HG03354 (cell line): ENCODE measurements at regions not wholly inside any gene's neighbourhood (a gene's known extent, or its start where the extent isn't known, plus 50 kb on each side); places are given as distances from the start of the nearest gene placed in this dataset.

ENCODE experiments used
- ATAC-seq: cut with Tn5 transposase; IDR thresholded peaks from one replicate; pipeline ENCODE4 v1.9.1; 2021; ENCODE audit warnings: mild to moderate bottlenecking; ENCODE audit not compliant: unreplicated experiment, poor library complexity, severe bottlenecking

DNA sequence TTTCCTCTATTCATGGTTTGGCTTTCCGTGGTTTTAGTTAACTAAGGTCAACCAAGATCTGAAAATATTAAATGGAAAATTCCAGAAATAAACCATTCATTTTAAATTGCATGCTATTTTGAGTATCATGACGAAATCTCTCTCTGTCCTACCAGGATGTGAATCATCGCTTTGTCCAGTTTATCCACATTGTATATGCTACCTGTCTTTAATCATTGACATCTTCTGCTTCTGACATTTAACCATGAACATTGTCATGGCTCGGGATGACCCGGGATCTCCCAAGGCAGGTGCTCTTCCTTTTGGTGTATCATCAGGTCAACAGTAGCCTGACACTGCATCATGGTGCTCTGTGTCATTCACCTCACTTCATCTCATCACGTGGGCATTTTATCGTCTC, 125.5 kb upstream of the HNRNPU start:
- ATAC-seq, result no peak

DNA sequence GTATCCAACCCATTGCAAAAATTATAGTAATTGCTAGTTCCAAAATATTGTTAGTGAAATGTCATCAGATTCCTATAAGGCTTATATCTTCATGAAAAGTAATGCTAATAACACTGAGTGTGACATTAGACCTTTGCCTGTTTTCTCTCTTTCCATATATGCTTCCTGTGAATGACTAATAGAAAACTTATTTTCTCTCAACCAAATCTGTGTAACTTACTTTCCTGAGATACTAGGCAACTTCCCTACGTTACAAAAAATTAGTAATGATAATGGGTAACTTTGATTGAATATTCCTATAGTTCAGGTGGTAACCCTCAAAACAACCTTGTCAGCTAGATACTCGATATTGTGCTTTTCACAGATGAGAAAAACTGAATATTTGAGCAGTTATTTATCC, 124.2 kb upstream of the HNRNPU start:
- ATAC-seq, result no peak

DNA sequence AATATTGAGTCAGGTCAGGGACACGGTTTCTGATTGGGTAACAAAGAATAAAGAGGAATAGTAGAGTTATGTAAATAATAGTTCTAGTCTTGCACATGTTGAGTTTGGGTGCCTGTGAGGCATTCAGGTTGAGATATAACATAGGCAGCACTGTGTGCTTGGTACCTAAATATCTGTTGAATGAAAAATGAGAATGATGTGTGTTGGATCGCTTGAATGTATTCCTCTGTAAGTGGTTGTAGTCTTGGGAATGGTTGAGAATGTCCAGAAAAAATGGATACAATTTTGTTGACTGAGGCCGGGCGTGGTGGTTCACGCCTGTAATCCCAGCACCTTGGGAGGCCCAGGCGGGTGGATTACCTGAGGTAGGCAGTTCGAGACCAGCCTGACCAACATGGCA, 116.3 kb upstream of the HNRNPU start:
- no peak for ATAC-seq

DNA sequence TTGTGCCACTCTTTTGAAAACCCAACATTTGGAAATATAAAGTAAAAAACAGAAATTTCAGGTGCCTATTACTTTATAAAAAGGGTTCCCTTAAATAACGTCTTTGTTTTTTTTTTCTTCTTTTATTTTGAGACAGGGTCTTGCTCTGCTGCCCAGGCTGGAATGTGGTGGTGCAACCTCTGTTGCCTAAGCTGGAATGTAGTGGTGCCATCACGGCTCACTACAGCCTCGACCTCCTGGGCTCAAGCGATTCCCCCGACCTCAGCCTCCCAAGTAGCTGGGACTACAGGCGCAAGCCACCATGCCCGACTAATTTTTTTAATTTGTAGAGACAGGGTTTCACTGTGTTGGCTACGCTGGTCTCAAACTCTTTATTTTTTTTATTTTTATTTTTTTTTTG, 110.2 kb upstream of the HNRNPU start:
- no peak for ATAC-seq

DNA sequence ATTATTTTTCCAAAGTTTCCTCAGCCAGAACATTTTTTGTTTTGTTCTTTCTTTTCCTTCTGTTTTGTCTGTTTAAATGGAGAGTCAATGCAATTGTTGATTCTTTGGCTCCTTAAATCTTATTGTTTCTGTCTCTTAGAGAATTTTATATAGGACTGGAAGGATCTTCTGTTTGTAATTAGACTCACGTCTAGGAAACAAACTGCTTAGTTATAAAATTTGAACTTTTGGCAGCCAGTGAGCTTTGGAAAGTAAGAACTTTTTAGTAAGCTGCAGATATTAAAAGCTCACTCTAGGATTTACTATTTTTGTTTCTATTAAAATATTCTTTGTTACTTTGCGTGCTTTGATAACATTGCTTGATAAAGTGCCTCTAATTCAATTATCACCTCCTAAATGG, 109.8 kb upstream of the HNRNPU start:
- ATAC-seq, result no peak

DNA sequence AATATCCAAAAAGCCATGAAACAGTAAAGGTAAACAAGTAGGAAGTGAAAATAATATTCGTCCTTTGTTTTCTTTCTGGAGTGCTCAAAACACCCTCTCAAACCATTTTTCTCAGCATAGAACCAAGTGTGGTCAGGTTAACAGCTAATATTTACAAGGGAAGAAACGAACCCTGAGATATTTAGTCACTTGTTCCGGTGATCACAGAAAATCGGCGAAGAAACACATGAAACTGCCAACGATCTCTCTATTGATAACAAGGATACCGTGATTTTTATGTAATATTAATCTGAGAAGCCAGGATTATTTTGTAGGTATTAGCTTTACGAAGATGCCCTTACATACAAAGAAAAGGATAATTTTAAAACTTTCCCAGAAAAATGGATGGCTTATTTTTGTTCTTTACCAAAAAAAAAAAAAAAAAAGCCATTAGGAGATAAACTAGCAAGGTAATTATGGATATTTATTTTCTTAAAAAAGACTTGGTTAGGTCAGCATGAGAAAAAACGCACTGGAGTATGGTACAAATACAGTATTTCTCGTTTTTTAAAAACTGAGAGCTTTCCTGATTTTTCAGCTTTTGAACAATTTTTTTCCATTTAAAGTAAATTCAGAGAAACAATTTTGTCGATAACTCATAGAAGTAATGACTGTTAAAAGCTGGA, 107.3 kb upstream of the HNRNPU start:
- no peak for ATAC-seq

DNA sequence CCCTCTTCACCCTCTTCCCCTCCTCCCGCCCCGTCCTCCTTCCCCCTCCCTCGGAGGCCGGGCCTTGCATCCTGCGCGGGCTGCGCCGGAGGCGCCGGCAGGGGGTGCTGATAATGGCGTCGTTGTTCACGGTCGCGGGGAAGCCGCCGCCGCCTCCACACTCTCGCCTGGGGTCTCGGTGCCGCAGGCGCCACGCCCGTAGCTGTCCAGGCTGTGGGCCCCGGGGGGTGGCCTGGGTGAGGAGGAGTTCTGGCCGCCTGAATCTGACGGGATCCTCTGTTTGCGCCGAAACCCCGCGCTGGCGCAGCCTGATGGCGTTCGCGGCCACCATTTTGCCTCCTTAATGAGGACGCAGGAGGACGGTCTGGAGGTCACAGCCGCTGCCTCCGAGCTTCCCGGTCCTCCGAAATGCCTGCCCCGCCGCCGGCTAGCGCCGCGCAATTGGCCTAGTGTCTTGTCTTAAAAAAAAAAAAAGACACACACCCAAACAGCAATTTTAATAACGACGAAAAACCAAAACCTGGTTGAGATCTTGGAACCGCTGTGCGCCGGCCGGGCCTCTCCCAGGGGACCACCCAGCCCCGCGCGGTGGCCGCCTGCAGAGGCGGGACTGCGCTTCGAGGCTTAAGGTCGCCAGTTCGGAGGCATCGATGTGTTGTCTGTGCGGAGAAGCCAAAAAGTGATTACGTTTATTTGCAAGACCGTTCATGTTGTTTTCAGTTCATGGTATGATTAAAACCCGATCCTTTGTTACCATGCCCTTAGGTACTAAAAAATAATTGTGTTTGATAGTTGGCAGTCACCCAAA, 106.6 kb upstream of the HNRNPU start:
- peak; percentile 63 for ATAC-seq

DNA sequence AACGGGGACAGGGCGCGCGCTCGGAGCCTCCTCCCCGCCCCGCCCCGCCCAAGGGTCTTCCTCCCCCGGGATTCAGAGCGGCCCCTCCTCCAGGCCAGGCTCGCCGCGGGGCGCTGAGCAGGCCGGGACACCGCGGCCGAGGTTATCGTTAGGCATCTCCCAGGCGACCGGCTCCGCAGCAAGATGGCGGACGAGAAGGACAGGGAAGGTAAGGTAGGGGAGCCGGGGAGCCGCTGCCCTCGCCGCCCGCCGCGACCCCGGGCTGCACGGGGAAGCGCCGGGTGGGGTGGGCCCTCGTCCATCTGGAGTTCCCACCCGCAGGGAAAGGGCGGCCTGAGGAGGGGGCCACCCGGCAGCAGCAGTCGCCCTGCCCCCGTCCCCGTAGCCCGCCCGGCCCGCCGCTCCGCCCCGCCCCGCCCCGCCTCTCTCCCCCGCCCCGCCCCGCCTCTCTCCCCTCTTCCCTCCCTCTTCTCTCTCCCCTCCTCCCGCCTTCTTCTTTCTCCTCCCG, 105.9 kb upstream of the HNRNPU start:
- ATAC-seq, result peak; percentile 67

DNA sequence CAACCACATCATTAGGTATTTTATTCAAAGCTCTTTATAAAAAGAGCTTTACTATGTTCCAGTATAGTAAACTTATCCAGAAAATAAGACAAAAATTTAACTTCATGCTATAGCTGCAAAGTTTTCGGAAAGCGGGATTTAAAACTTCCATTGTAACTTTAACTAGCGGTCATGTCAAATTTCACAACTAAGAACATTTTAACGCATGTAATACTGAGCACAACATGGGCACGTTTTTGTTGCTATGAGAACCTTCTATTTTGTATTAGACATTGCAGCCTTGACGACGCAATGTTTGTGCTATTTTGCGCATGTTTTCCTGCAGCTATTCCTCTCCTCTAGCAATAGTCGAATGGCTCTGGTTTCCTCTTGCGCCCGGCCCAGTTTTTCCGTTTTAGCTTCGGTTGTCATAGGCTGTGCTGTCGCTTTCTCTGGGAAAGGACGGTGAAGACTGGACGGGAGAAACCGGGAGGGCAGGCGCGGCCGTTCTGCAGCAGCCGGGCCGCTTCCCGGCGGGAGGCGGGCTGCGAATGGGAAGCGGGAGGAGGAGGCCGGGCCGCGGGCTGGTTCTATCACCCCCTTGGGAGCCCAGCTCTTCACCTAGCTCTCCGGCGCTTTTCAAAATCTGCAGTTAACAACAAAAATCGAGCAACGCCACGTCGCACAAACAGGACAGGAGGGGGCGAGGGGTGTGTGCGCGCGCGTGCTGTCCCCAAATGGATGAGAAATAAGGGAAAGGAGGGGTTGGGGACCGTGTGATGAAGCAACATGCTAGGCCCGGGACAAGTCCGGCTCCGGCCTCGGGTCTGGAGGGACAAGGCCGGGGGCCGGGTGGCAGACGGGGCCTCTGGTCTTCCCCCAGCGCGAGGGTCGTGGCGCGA, 105.3 kb upstream of the HNRNPU start:
- ATAC-seq, result peak; percentile 29

DNA sequence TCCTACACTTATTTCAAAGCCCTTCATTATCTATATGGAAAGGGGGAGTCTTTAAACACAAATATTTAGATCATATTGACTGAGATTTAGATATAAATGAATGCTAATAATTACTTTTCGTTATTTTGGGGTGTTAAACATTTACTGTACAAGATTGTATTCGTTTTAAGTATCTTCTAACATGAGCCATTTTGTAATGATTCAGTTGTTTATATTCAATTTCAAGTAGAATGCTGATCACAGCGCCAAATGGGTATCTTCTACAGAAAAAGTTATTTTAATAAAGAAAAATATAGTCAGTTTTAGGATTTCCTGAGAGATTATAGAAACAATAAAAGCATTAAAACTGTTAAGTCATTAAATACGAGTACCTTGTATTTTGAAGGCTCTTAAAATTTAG, 104.5 kb upstream of the HNRNPU start:
- ATAC-seq, result no peak

DNA sequence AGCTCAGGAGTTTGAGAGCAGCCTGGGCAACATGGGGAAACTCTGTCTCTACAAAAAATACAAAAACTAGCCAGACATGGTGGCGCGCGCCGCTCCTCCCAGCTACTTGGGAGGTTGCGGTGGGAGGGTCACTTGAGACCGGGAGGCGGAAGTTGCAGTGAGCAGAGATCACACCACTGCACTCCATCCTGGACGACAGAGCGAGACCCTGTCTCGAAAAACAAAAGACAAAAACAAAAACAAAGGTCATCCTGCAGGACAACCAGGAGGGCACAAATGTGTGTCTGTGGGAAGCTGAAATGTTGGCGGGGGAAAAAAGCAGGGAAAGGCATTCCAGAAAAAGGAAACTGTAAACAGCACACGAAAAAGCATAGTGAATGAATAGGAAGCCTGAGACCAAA, 104.1 kb upstream of the HNRNPU start:
- ATAC-seq, result no peak

DNA sequence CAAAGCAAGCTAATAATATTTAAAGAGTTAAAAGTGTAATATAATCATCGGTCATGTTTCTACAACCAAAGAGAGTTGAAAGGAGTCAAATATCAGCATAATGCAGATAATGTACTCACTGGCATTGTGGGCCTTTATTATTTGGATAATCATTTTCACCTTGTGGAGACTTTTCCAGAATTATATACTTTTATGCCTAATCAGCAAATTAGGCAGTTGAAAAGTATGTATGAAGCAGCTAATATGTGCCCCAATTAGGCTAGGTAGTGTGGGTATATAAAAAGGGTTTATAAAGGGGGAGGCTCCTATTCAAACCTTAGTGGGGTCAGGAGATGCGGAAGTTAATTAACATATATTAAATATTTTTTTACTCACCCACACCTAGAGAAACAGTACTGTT, 102.8 kb upstream of the HNRNPU start:
- no peak for ATAC-seq

DNA sequence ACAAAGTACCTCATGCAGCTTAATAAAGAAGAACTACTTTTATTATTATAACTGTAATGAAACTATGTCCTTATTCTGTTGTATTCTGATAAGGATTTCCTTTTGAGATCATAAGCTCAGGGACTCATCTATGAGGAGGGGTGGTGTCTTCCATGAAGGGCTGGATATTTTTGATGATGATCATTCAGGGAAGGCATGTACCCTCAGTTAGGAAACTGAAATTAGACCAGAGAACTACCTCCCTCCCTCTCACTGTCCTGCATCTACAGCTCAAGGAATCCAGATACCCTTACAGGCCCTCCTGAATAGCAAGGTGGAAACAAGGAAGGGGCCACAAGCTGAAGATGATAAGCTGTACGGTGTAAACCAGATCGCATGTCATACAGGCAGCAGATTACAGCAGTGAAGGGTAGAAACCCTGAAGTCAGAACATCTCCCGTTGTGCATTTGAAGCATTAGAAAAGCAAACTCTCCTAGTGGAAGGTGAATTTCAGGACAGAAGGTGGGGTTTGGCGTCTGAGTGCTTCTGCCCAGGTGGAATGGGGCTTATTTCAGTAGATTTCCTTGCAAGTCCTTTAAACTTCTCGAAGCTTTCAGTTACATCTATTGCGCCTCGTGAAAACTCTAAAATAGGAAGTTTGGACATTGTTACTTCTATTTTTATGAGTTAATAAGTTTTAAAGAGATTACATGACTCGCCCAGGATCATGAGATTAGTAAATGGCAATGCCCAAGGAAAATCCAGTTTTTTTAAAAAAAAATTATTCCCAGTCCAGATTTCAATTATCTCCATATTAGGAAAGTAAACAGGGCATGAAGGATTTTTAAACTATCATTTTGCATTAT, 101.1 kb upstream of the HNRNPU start:
- ATAC-seq, result no peak

DNA sequence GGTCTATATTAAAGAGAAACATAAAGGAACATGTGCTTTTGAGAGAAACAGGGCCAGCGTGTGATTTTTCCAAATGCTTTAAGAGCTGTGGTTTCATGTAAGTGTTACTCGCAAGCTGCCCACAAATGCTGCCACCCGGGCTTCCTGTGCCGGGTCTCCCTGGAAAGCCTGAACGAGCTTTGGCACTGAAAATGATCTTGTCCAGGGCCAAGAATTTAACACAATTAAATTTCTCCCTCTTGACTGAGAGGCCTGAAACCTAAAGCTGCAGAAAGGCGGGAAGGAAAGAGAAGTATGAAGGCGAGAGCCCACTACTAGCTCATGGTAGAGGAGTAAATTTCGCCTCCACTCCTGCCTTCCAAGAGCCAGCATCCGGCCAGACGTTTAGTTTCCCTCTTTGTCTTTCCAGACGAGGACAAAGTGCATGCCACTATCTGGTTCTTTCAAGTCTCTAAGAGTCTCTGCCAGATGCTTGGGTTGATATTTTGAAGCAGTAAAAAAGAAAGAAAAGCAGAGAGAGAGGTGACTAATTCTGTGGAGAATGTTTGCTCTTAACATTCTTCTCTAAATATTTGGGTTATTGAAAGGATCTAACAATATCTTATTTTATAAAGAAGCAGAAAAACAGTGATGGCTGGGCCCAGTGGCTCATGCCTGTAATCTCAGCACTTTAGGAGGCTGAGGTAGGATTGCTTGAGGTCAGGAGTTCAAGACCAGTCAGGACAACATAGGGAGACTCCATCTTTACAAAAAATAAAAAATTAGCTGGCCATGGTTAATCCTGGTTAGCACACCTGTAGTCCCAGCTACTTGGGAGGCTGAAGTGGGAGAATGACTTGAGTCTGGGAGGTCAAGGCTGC, 100.0 kb upstream of the HNRNPU start:
- no peak for ATAC-seq

DNA sequence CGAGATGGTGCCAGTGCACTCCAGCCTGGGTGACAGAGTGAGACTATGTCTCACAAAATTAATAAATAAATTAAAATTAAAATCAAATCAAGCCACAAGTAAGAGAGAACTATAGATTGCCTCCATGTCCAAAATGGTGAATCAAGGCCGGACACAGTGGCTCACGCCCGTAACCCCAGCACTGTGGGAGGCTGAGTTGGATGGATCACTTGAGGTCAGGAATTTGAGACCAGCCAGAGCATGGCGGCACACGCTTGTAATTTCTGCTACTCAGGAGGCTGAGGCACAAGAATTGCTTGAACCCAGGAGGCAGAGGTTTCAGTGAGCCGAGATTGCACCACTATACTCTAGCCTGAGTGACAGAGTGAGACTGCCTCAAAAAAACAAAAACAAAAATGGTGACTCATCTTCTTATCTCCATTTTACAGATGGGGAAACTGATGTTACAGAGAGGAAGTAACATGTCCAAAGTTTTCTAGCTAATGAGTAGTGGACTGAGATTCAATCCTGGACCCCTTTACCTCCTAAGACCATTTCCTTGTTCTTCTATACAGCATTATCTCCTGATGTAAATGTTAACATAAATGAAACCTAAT, 99.0 kb upstream of the HNRNPU start:
- ATAC-seq, result no peak

DNA sequence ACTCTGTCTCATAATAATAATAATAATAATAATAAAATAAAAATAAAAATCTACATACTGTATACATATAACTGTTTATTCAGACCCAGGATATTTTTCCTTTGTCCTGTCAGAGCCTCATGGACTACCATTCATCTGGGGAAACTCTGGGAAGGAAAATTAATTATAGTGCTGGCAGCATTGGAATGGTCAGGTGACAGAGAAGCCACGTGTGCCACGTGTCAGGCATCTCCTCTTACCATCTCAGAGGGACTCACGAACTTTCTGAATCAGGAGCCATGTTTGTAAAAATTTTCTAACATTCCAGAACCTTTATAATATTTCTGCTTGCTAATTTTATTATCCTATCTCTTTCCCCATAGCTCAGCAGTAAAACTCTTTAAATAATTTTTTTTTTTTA, 97.8 kb upstream of the HNRNPU start:
- ATAC-seq, result no peak

DNA sequence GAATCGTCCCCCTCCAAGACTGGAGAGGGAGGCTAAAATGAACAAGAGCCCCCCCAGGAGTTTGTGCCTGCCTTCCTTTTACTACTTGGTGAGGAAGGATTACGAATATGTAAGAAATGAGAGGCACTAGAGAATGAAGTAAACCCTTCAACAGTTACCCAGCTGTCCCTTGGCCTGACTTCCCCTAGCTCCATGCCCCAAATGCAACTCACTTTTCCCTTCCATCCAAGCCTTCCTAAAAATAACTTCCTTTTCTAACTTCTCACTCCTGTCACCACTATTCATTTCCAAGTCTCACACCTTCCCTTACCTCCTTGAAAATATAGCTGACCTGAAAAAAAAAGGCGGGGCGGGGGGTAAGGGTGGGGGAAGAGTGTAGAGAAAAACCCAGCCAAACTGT, 96.6 kb upstream of the HNRNPU start:
- ATAC-seq, result no peak

DNA sequence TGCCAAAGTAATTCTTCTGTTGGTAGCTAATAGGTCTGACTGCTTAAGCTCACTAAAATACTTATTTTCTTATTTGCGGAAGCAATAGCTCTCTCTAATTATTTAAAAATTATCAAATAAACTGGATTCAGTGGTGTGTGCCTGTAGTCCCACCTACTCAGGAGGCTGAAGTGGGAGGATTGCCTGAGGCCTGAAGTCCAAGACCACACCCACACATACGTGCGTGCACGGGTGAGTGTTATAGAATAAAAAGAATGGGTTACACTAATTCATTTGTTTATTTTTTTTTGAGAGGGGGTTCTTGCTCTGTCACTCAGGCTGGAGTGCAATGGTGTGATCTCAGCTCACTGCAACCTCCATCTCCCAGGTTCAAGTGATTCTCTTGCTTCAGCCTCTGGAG, 94.2 kb upstream of the HNRNPU start:
- no peak for ATAC-seq
